ENCODE measurements at regions not wholly inside any gene's neighbourhood (a gene's known extent, or its start where the extent isn't known, plus 50 kb on each side); places are given as distances from the start of the nearest gene placed in this dataset.

GRCh38 chr4:127236889-127237288, 395.9 kb upstream of the INTU start:
- no peaks in the 10 kb centered on the region for H3K36me3 ChIP-seq (replicated peaks in 1 of 2)
- no peak overlapping the region for H3K4me3 ChIP-seq
- H3K27ac ChIP-seq, result no peak overlapping the region
- DNase-seq, result no peak
- H3K4me1 ChIP-seq (replicated peaks in 1 of 2), result no peaks in the 10 kb centered on the region
- TF ChIP-seq CTCF (IDR thresholded peaks at IDR 0.05), result no peak
- intact Hi-C loops (cut with DNase I), result no loop called here
- WGBS, 4 donors, result 64 to 81% (median 70%) methylated on average over 2 of the region's 2 CpGs
- no peaks in the 10 kb centered on the region for H3K27me3 ChIP-seq
- no peaks in the 10 kb centered on the region for H3K9me3 ChIP-seq (replicated peaks in 1 of 3)

GRCh38 chr4:127237581-127237980, 395.2 kb upstream of the INTU start:
- TF ChIP-seq CTCF (IDR thresholded peaks at IDR 0.05) (no peak), POLR2A (IDR thresholded peaks at IDR 0.05) (no peak)
- no peak for DNase-seq
- H3K9me3 ChIP-seq (replicated peaks in 1 of 3), result no peaks in the 10 kb centered on the region
- no peak overlapping the region for H3K4me3 ChIP-seq
- WGBS, 4 donors, result 66 to 85% (median 69%) methylated on average over 1 of the region's 1 CpG
- no peak overlapping the region for H3K27ac ChIP-seq
- intact Hi-C loops (cut with DNase I), result no loop called here
- no peaks in the 10 kb centered on the region for H3K4me1 ChIP-seq (replicated peaks in 1 of 2)
- H3K36me3 ChIP-seq (replicated peaks in 1 of 2), result no peaks in the 10 kb centered on the region
- H3K27me3 ChIP-seq, result no peaks in the 10 kb centered on the region

DNA sequence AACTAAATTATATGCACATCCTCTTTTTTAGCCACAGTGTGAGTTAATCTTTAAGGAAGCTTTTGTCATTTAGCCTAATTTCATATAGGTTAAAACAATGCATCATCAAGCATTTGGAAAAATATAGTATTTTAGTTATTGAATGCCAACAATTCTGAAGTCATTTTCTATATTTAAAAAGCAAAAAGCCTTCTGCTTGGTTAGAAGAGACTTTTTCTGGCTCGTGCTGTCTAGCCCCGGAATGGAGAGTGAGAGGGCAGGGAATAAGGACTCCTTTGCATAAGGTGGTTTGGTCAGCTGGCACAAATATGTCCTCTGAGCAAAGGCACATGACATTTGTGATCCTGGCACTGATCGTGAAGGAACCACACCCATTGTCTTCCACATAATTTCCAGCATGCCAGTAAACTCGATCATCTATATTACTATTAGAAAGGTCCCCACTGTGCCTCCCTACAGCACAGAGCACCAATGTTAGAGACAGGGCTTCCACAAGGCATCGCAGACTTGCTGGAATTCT, 393.7 kb upstream of the INTU start:
- Histone ChIP-seq H3K27ac (no peak overlapping the region), H3K36me3 (replicated peaks in 1 of 2) (no peaks in the 10 kb centered on the region), H3K4me3 (no peak overlapping the region), H3K27me3 (no peaks in the 10 kb centered on the region), H3K9me3 (replicated peaks in 1 of 3) (no peaks in the 10 kb centered on the region), H3K4me1 (replicated peaks in 1 of 2) (no peaks in the 10 kb centered on the region)
- 76 to 84% (median 79%) methylated on average over 5 of the region's 5 CpGs for WGBS, 4 donors
- intact Hi-C loops (cut with DNase I), result no loop called here
- TF ChIP-seq POLR2A (IDR thresholded peaks at IDR 0.05), result no peak
- TF ChIP-seq CTCF (IDR thresholded peaks at IDR 0.05), result no peak
- DNase-seq, result no peak

DNA sequence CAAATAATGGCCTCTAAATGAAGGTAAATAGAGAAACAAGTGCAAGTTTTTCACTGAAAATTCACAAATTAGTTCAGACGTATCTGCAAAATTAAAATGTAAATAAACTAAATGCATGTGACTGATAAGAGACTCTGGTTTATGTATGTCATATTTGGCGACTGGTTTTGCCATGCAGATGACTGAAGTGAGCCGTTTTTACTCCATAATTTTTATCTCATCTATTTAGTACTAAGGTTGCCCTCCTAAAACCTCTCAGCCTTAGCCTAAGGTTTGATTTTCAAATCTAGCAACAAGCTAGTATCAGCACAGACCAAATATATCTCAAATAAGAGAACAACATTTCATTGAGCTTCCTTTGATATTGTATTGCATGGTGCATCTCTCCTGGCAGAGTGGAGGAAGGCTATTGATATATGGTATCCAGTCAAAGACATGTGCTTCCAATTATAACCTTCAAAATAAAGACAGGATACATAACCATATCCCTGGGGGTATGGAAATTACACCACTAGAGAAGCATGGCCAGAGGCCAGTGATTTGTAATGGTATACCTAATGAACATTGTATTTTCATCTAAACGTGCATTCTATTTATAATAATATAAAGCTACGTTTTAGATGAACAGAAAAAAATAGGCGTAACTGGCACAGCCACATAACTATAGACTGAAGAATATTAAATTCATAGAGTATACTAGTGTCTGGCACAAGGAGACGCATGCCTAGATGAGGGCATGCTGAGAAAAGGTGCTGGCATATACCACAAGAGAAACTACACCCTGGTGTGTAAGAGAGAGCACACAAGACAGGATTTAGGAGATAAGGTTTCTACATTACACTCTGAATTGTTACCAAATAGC, 392.6 kb upstream of the INTU start:
- Histone ChIP-seq H3K27ac (no peak overlapping the region), H3K9me3 (replicated peaks in 1 of 3) (no peaks in the 10 kb centered on the region), H3K4me1 (replicated peaks in 1 of 2) (no peaks in the 10 kb centered on the region), H3K4me3 (no peak overlapping the region), H3K27me3 (no peaks in the 10 kb centered on the region), H3K36me3 (replicated peaks in 1 of 2) (no peaks in the 10 kb centered on the region)
- WGBS, 4 donors, result 84 to 86% (median 86%) methylated on average over 7 of the region's 7 CpGs
- no peak for DNase-seq
- TF ChIP-seq CTCF (IDR thresholded peaks at IDR 0.05) (no peak), POLR2A (IDR thresholded peaks at IDR 0.05) (no peak)
- intact Hi-C loops (cut with DNase I), result no loop called here
